Hematopoietic multipotent progenitor cell treated with erythropoietin and hydrocortisone succinate and interleukin-3 and kit ligand, for 6 days (in vitro differentiated cells): ENCODE measurements at regions not wholly inside any gene's neighbourhood (a gene's known extent, or its start where the extent isn't known, plus 50 kb on each side); places are given as distances from the start of the nearest gene placed in this dataset.
"Not testable (repeated sequence)": the region's sequence is repeated elsewhere in the genome, so short reads cannot be mapped to it uniquely, and the experiment has no call there.

Source experiments
- DNase-seq: peaks from one replicate; pipeline ENCODE4 v3.0.0-alpha.2; 2015

DNA sequence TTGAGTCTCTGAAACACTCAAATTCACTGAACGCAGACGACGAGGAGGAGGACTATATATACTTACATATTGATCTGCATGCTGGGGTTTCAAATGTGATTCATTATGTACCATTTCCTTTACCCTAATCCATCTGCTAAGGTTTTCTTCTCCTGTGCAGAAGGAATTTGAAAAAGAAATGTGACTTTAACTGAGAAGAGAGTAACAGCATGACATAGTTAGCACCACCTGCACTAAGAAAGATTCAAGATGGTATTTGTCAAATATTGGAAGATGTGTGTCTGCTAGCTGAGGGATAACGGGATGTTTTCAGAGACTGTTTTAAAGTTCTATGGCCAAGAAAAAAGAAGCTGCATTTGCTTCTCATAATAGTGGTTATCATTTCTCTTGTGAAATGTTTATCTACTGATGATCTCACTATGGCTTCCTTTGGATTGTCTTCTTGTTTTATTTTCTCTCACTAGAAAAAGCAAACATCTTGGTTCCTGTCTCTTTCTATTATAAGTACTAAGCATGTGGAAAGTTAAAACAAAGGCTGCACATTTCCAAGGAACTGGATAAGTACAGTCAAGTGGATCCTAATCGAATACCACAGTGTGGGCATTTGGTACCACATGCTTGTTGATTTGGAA lies 89.8 kb upstream of the TLE4 start:
- peak; percentile 13 for DNase-seq

DNA sequence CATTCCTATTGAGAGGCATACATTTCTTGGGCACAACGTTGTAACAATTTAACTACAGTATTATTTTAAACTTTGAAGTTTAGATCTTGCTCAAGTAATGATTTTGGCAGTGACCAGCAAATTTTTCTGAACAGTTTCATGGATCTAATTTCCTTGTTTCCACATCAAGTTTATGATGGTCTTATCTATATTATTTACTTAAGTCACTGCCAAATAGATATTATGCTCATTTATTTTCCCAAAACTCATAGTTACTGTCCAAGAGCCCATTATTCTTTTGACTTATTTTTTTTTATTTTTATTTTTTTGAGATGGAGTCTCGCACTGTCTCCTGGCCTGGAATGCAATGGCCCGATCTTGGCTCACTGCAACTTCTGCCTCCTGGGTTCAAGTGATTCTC lies 86.5 kb upstream of the TLE4 start:
- DNase-seq = no peak

DNA sequence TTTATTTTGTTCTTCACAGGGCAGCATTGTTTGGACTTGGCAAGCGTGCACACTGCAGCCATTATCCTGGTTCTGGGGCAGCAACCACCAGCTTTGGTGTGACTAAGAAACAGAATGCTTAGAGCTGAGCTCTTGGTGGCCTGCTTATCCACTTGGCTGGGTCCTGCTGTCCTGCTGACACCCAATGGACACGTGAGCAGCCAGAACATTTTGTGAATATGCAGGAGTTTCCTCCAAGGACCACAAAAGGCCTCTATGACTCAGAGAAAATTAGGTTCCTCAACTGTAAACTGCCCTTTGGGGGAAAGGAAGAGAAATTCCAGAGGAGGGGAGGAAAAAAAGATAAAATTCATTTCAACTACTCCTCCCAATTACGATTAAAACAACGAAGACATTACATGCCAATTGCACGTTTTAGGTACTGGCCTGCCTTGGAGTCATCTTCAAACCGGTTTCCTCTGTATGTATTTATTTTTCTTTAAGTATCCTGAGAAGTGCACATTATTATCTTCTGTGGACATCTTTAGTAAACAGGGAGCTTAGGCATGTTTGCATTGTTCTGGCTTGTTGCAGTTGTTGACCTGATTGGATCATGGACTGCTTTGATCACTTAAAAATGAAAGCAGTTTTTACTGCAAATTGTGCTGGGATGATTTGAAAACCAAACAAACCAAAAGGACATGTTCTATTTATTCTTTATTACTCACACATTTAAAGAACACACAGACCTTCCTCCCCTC lies 82.3 kb upstream of the TLE4 start:
- DNase-seq = no peak

DNA sequence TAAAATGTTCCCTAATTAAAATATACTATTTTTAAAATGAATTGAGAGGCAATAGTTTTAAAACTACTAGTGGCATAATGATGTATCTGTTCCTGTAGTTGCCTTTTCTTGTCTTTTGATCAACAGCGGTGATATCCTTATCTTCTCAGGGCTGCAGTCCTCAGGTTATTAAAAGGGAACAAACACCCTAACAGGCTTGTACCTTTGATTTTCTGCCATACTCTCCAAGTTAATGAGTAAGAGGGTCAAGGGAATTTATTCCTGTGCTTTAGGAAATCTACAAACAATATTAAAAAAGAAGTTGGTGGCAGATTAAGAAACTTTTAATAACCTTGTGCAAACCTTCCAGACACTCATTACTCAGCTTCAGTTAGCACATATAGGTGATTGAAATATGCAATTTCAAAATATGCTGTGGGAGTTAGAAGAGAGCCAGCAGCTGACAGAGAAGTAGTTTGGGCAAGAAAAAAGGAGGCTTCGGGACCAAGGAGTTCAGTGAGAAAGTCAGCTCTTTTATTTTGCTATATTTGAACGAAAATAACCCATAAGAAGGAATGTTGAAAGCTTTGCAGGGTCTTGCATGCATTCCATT lies 81.0 kb upstream of the TLE4 start:
- DNase-seq = no peak

DNA sequence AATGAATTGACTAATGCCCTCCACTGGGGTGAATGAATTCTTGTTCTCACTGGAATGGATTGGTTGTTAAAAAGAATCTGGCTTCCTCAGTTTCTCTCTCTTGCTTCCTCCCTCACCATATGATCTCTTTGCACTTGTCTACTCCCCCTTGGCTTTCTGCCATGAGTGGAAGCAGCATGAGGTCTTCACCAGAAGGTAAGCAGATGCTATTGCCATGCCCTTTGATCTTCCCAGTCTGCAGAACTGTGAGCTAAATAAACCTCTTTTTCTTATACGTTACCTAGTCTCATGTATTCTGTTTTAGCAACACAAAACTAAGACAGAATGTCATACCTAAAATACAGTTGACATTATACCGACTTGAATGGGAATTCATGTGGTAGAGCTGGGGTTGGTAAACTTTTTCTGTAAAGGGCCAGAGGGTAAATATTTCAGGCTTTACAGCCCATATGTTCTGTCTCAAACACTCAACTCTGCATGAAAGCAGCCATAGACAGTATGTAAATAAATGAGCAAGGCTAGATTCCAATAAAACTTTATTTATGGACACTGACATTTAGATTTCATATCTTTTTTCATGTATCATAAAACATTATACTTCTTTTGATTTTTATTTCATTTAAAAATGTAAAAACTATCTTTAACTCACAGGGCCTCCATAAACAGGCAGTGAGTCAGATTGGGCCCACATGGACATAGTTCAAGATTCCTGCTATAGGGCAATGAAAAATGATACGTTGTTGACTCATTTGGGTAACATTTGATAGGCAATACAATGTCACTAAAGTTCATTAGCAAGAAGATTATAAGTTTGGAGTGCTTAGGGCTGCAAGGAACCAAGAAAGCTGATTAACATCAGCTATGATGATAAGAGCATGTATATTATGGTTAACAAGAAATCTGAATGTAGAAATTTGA lies 79.4 kb upstream of the TLE4 start:
- DNase-seq = no peak

DNA sequence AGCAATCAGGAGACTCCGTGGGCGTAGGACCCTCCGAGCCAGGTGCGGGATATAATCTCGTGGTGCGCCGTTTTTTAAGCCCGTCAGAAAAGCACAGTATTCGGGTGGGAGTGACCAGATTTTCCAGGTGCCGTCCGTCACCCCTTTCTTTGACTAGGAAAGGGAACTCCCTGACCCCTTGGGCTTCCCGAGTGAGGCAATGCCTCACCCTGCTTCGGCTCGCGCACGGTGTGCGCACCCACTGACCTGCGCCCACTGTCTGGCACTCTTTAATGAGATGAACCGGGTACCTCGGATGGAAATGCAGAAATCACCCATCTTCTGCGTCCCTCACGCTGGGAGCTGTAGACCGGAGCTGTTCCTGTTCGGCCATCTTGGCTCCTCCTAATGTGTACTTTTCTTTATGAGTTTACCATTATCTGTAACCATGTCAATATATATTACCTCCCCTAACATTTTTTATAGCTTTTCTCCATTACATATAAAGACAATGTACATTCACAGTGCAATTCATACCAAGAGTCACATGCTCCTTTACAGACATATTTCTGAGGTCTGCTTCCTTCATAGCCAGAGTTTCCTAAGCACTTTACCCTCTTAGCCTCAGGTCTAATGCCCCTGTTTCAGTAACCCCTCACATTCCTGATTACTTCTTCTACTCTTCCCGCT lies 71.4 kb upstream of the TLE4 start:
- DNase-seq = not testable (repeated sequence)

DNA sequence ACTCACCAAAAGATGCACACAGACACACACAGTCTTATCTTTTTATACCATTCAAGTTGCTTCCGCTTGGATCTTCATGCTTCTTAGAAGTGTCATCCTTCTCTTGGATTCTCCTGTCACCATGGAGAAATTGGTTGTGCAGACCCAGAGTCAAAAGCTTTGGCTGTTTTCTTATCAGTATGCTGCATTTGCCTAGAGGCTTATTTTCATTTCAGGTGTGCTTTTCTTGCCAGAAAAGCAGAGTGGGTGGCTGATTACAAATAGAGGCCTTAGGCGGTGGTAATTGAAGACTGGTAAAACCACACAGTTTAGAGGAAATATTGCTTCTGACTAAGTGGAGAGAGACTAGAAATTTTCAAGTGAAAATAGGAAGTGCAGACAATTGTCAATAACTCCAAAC lies 70.2 kb upstream of the TLE4 start:
- DNase-seq = no peak

DNA sequence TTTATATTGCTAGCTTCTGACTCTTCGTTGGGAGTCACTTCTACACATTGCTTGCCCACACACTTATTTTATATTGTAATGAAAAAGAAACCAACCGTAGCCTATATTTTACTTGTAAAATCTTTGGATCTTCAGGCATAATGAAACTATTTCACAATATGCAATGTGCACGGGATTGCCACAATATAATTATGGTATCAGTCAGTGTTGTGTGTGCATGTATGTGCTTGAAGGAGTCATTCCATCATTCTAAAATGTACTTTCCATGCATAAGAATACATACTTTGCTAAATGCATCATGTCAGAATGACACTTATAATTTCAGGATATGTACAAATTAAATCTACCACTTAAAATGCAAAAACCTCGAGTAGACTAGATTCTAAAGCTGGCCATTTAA lies 64.0 kb upstream of the TLE4 start:
- no peak for DNase-seq

DNA sequence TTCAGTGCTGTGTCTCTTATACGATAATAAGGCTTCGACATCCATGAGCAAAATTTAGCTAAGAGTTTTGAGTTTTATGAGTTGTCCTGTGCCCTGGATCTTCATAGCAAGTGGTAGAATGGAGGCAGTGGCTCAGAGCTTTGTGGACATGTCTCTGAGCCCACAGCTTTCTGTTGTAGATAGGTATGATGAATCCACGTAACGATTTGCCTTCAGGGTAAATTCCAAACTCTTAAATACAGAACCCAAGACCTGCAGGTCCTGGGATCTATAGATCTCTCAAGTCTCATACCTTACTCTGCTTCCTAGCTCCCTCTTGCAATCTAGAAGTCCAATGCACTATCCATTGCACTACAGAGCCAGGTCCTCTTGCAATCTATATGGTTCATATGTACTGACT lies 59.5 kb upstream of the TLE4 start:
- no peak for DNase-seq
